IPS-18a (cell line): ENCODE measurements at regions not wholly inside any gene's neighbourhood (a gene's known extent, or its start where the extent isn't known, plus 50 kb on each side); places are given as distances from the start of the nearest gene placed in this dataset.

Experiments used
- H3K27ac ChIP-seq: one replicate; pipeline ENCODE4 v1.5.1; 2013; ENCODE audit warnings: low read length
- H3K27me3 ChIP-seq: one replicate; pipeline ENCODE4 v1.6.1; 2013; ENCODE audit warnings: mild to moderate bottlenecking, low read length; ENCODE audit not compliant: control insufficient read depth, insufficient read depth
- H3K36me3 ChIP-seq: one replicate; pipeline ENCODE4 v1.6.1; 2013; ENCODE audit warnings: low read depth, low read length; ENCODE audit not compliant: control insufficient read depth
- H3K4me1 ChIP-seq: one replicate; pipeline ENCODE4 v1.6.1; 2013; ENCODE audit warnings: low read depth, low read length; ENCODE audit not compliant: control insufficient read depth
- H3K4me3 ChIP-seq: one replicate; pipeline ENCODE4 v1.5.1; 2013; ENCODE audit warnings: low read length
- H3K9ac ChIP-seq: one replicate; pipeline ENCODE4 v1.6.1; 2013; ENCODE audit warnings: mild to moderate bottlenecking, low read length, moderate library complexity
- H3K9me3 ChIP-seq: one replicate; pipeline ENCODE4 v1.6.1; 2013; ENCODE audit warnings: low read depth, low read length; ENCODE audit not compliant: control insufficient read depth

GRCh38 chr3:18234717-18235335 is 190.3 kb downstream of the SATB1 start:
- H3K27me3 ChIP-seq: peaks cover 25% of the 10 kb centered on the region
- H3K4me1 ChIP-seq: peaks cover 29% of the 10 kb centered on the region
- H3K4me3 ChIP-seq: peak overlapping the region; percentile 33
- H3K9me3 ChIP-seq: no peaks in the 10 kb centered on the region
- no peak overlapping the region for H3K9ac ChIP-seq
- H3K36me3 ChIP-seq: no peaks in the 10 kb centered on the region
- H3K27ac ChIP-seq: no peak overlapping the region

- Histone ChIP-seq H3K36me3 (no peaks in the 10 kb centered on the region), H3K4me3 (peak overlapping the region; percentile 33), H3K27ac (no peak overlapping the region), H3K9me3 (no peaks in the 10 kb centered on the region), H3K9ac (no peak overlapping the region), H3K27me3 (peaks cover 25% of the 10 kb centered on the region), H3K4me1 (peaks cover 29% of the 10 kb centered on the region)
Measured at GRCh38 chr3:18233987-18234716, 191.0 kb downstream of the SATB1 start.

GRCh38 chr3:18232317-18232716 is 192.8 kb downstream of the SATB1 start:
- Histone ChIP-seq H3K9ac (no peak overlapping the region), H3K4me1 (peaks cover 29% of the 10 kb centered on the region), H3K36me3 (no peaks in the 10 kb centered on the region), H3K27me3 (peaks cover 25% of the 10 kb centered on the region), H3K27ac (no peak overlapping the region), H3K9me3 (no peaks in the 10 kb centered on the region), H3K4me3 (no peak overlapping the region)

- H3K9ac ChIP-seq: no peak overlapping the region
- H3K9me3 ChIP-seq: no peaks in the 10 kb centered on the region
- H3K27me3 ChIP-seq: peaks cover 6% of the 10 kb centered on the region
- no peak overlapping the region for H3K27ac ChIP-seq
- peaks cover 8% of the 10 kb centered on the region for H3K4me1 ChIP-seq
- H3K4me3 ChIP-seq: no peak overlapping the region
- H3K36me3 ChIP-seq: no peaks in the 10 kb centered on the region
Measured at GRCh38 chr3:18228060-18228459, 197.1 kb downstream of the SATB1 start.

- Histone ChIP-seq H3K9ac (no peak overlapping the region), H3K4me3 (no peak overlapping the region), H3K9me3 (no peaks in the 10 kb centered on the region), H3K27me3 (no peaks in the 10 kb centered on the region), H3K4me1 (peaks cover 8% of the 10 kb centered on the region), H3K27ac (no peak overlapping the region), H3K36me3 (no peaks in the 10 kb centered on the region)
Measured at GRCh38 chr3:18225709-18226108, 199.4 kb downstream of the SATB1 start.

- H3K9me3 ChIP-seq: no peaks in the 10 kb centered on the region
- H3K9ac ChIP-seq: no peak overlapping the region
- H3K4me3 ChIP-seq: no peak overlapping the region
- H3K27me3 ChIP-seq: no peaks in the 10 kb centered on the region
- H3K4me1 ChIP-seq: peaks cover 8% of the 10 kb centered on the region
- H3K27ac ChIP-seq: no peak overlapping the region
- H3K36me3 ChIP-seq: no peaks in the 10 kb centered on the region
Measured at GRCh38 chr3:18224426-18224825, 200.7 kb downstream of the SATB1 start.

- peaks cover 8% of the 10 kb centered on the region for H3K4me1 ChIP-seq
- H3K9ac ChIP-seq: no peak overlapping the region
- no peak overlapping the region for H3K4me3 ChIP-seq
- H3K27ac ChIP-seq: no peak overlapping the region
- H3K27me3 ChIP-seq: no peaks in the 10 kb centered on the region
- H3K9me3 ChIP-seq: no peaks in the 10 kb centered on the region
- no peaks in the 10 kb centered on the region for H3K36me3 ChIP-seq
Measured at GRCh38 chr3:18223974-18224373, 201.2 kb downstream of the SATB1 start.

GRCh38 chr3:18223571-18223970 is 201.6 kb downstream of the SATB1 start:
- H3K4me3 ChIP-seq: no peak overlapping the region
- H3K27me3 ChIP-seq: no peaks in the 10 kb centered on the region
- H3K36me3 ChIP-seq: no peaks in the 10 kb centered on the region
- H3K27ac ChIP-seq: no peak overlapping the region
- peaks cover 8% of the 10 kb centered on the region for H3K4me1 ChIP-seq
- H3K9me3 ChIP-seq: no peaks in the 10 kb centered on the region
- H3K9ac ChIP-seq: no peak overlapping the region

GRCh38 chr3:18222686-18223085 is 202.5 kb downstream of the SATB1 start:
- Histone ChIP-seq H3K36me3 (no peaks in the 10 kb centered on the region), H3K9ac (no peak overlapping the region), H3K27ac (no peak overlapping the region), H3K4me1 (peaks cover 8% of the 10 kb centered on the region), H3K9me3 (no peaks in the 10 kb centered on the region), H3K4me3 (no peak overlapping the region), H3K27me3 (no peaks in the 10 kb centered on the region)

GRCh38 chr3:18217507-18218174 is 207.5 kb downstream of the SATB1 start:
- Histone ChIP-seq H3K27ac (no peak overlapping the region), H3K9ac (no peak overlapping the region), H3K27me3 (no peaks in the 10 kb centered on the region), H3K36me3 (no peaks in the 10 kb centered on the region), H3K4me1 (peaks cover 11% of the 10 kb centered on the region), H3K4me3 (no peak overlapping the region), H3K9me3 (no peaks in the 10 kb centered on the region)

- no peaks in the 10 kb centered on the region for H3K9me3 ChIP-seq
- H3K4me3 ChIP-seq: no peak overlapping the region
- H3K4me1 ChIP-seq: peaks cover 11% of the 10 kb centered on the region
- H3K27ac ChIP-seq: no peak overlapping the region
- H3K27me3 ChIP-seq: no peaks in the 10 kb centered on the region
- no peak overlapping the region for H3K9ac ChIP-seq
- no peaks in the 10 kb centered on the region for H3K36me3 ChIP-seq
Measured at GRCh38 chr3:18216996-18217395, 208.1 kb downstream of the SATB1 start.
